ENCODE measurements at regions not wholly inside any gene's neighbourhood (a gene's known extent, or its start where the extent isn't known, plus 50 kb on each side); places are given as distances from the start of the nearest gene placed in this dataset.

DNA sequence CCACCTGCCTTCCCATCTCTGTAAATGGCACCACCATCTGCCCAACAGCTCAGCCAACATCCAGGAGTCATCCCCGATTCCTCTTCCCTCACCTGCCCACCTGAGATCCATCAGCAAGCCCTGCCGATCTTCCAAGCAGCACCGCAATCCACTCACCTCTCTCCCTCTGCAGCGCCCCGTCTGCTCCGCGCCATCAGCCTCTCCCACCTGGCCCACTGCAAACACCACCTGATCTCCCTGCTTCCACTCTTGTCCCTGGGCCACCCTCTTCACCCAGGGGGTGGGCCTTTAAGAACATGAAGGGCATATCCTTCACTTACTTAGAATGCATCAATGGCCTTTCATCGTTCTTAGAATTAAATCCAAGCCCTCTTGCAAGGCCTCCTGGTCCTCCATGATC, 457.3 kb upstream of the SULF2 start:
- BruUV-seq (replicated peaks) = no TSS peak
- H3K36me3 ChIP-seq (replicated peaks in 1 of 2; ENCODE audit: control insufficient read depth in 1 of 2, insufficient read depth in 2 of 2, low read length in 2 of 2) = no peaks in the 10 kb centered on the region
- CTCF ChIA-PET (ENCODE audit: low intra/inter-chr PET ratio, low total read pairs) = no interaction called here
- WGBS (ENCODE audit: low lambda C conversion rate) = 77% methylated on average over 8 of the region's 8 CpGs
- no peaks in the 10 kb centered on the region for H4K20me1 ChIP-seq (ENCODE audit: insufficient read depth, low read length)
- no peak overlapping the region for H3K4me3 ChIP-seq (replicated peaks in 1 of 3; ENCODE audit: insufficient read depth in 1 of 3, low read depth in 2 of 3, low read length in 3 of 3)
- no peak overlapping the region for H3K9ac ChIP-seq (ENCODE audit: insufficient read depth, low read depth, low read length)
- H3K9me3 ChIP-seq (ENCODE audit: low read length) = no peaks in the 10 kb centered on the region
- no peaks in the 10 kb centered on the region for H3K79me2 ChIP-seq (ENCODE audit: insufficient read depth, low read length)
- in situ Hi-C loops (cut with HindIII; ENCODE audit: extremely low pct_ligation_motif_present, low pct_unique_long_range_greater_than_20kb) = no loop called here
- DNase-seq (ENCODE audit: low spot score) (no peak), ATAC-seq (no peak), FAIRE-seq (no peak)
- H3K4me1 ChIP-seq (ENCODE audit: insufficient read depth, low read length) = 0 out of 2 replicates have a peak, but pooled peaks cover 6% of the 10 kb centered on the region
- no peak overlapping the region for H3K4me2 ChIP-seq (ENCODE audit: low read depth, low read length)
- 0 out of 5 replicates have a peak, but pooled peaks cover 0 to 7% of the 10 kb centered on the region in 2 experiments for H3K27me3 ChIP-seq (ENCODE audit: control insufficient read depth in 1 of 2, insufficient read depth in 2 of 2, low read length in 2 of 2)
- POLR2A ChIA-PET = no interaction called here
- H3K27ac ChIP-seq (ENCODE audit: extremely low read length, insufficient read depth, low read length) = no peak overlapping the region
- H2AFZ ChIP-seq (ENCODE audit: low read length) = no peak overlapping the region
- no peak for TF ChIP-seq MXI1 (IDR thresholded peaks at IDR 0.05; ENCODE audit: borderline replicate concordance, low read depth, low read length)
- TF ChIP-seq MAFG (CRISPR knock-in tag; IDR thresholded peaks at IDR 0.05) = no peak
- TF ChIP-seq NAIF1 (CRISPR knock-in tag; IDR thresholded peaks at IDR 0.05; ENCODE audit: borderline replicate concordance) = no peak
- TF ChIP-seq ATAD3A (CRISPR knock-in tag; IDR thresholded peaks at IDR 0.05) = no peak
- no peak for TF ChIP-seq ZNF124 (CRISPR knock-in tag; IDR thresholded peaks at IDR 0.05)
- TF ChIP-seq HNRNPLL (IDR thresholded peaks at IDR 0.05; ENCODE audit: low read depth, low read length, poor library complexity, severe bottlenecking) = no peak
- TF ChIP-seq NFE2L1 (CRISPR knock-in tag; IDR thresholded peaks at IDR 0.05; ENCODE audit: borderline replicate concordance) = no peak
- TF ChIP-seq ZNF761 (CRISPR knock-in tag; conservative IDR thresholded peaks at IDR 0.05) = no peak
- TF ChIP-seq, protein P1, sequence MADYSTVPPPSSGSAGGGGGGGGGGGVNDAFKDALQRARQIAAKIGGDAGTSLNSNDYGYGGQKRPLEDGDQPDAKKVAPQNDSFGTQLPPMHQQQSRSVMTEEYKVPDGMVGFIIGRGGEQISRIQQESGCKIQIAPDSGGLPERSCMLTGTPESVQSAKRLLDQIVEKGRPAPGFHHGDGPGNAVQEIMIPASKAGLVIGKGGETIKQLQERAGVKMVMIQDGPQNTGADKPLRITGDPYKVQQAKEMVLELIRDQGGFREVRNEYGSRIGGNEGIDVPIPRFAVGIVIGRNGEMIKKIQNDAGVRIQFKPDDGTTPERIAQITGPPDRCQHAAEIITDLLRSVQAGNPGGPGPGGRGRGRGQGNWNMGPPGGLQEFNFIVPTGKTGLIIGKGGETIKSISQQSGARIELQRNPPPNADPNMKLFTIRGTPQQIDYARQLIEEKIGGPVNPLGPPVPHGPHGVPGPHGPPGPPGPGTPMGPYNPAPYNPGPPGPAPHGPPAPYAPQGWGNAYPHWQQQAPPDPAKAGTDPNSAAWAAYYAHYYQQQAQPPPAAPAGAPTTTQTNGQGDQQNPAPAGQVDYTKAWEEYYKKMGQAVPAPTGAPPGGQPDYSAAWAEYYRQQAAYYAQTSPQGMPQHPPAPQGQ (CRISPR knock-in tag; IDR thresholded peaks at IDR 0.05; ENCODE audit: borderline replicate concordance) = no peak
- intact Hi-C loops (cut with micrococcal nuclease; ENCODE audit: unreplicated experiment) = no loop called here
